ENCODE measurements at regions not wholly inside any gene's neighbourhood (a gene's known extent, or its start where the extent isn't known, plus 50 kb on each side); places are given as distances from the start of the nearest gene placed in this dataset.

GRCh38 chr18:46297621-46298020, 193.4 kb downstream of the HAUS1 start:
- peaks cover 5% of the 10 kb centered on the region; the same call in 1 of the 2 replicates for H3K27me3 ChIP-seq (ENCODE audit: control insufficient read depth, low read length)
- H3K4me3 ChIP-seq (ENCODE audit: low read length) = no peak overlapping the region
- no peaks in the 10 kb centered on the region for H3K9me2 ChIP-seq (replicated peaks; ENCODE audit: control insufficient read depth, low read length)
- H3K79me2 ChIP-seq (ENCODE audit: control insufficient read depth, low read length) = no peaks in the 10 kb centered on the region
- no peak for TF ChIP-seq CTCF (IDR thresholded peaks at IDR 0.05; ENCODE audit: low read depth, low read length, poor library complexity, severe bottlenecking)
- no peak for TF ChIP-seq EZH2phosphoT487 (IDR thresholded peaks at IDR 0.05; ENCODE audit: borderline replicate concordance, low read length)
- no peaks in the 10 kb centered on the region for H4K20me1 ChIP-seq (ENCODE audit: control insufficient read depth, insufficient read depth, low read depth, low read length)
- H3K9me3 ChIP-seq (ENCODE audit: control insufficient read depth, insufficient read depth, low read length) = no peaks in the 10 kb centered on the region
- H3K4me2 ChIP-seq (ENCODE audit: low read length) = no peak overlapping the region
- H3K36me3 ChIP-seq (ENCODE audit: control insufficient read depth, low read length) = no peaks in the 10 kb centered on the region
- no peaks in the 10 kb centered on the region for H3K4me1 ChIP-seq (ENCODE audit: control insufficient read depth, low read length)
- no peaks in the 10 kb centered on the region for H3F3A ChIP-seq (ENCODE audit: control insufficient read depth, insufficient read depth)
- H3K27ac ChIP-seq (ENCODE audit: low read depth, low read length) = no peak overlapping the region

GRCh38 chr18:46298511-46298910, 194.3 kb downstream of the HAUS1 start:
- H3K4me3 ChIP-seq (ENCODE audit: low read length) = no peak overlapping the region
- no peaks in the 10 kb centered on the region for H3K36me3 ChIP-seq (ENCODE audit: control insufficient read depth, low read length)
- no peak overlapping the region for H3K27ac ChIP-seq (ENCODE audit: low read depth, low read length)
- H3K27me3 ChIP-seq (ENCODE audit: control insufficient read depth, low read length) = peaks cover 8% of the 10 kb centered on the region; the same call in 1 of the 2 replicates
- H3K9me3 ChIP-seq (ENCODE audit: control insufficient read depth, insufficient read depth, low read length) = no peaks in the 10 kb centered on the region
- H3K9me2 ChIP-seq (replicated peaks; ENCODE audit: control insufficient read depth, low read length) = no peaks in the 10 kb centered on the region
- H3F3A ChIP-seq (ENCODE audit: control insufficient read depth, insufficient read depth) = no peaks in the 10 kb centered on the region
- H3K79me2 ChIP-seq (ENCODE audit: control insufficient read depth, low read length) = no peaks in the 10 kb centered on the region
- H3K4me2 ChIP-seq (ENCODE audit: low read length) = no peak overlapping the region
- no peaks in the 10 kb centered on the region for H4K20me1 ChIP-seq (ENCODE audit: control insufficient read depth, insufficient read depth, low read depth, low read length)
- TF ChIP-seq EZH2phosphoT487 (IDR thresholded peaks at IDR 0.05; ENCODE audit: borderline replicate concordance, low read length) = no peak
- no peak for TF ChIP-seq CTCF (IDR thresholded peaks at IDR 0.05; ENCODE audit: low read depth, low read length, poor library complexity, severe bottlenecking)
- no peaks in the 10 kb centered on the region for H3K4me1 ChIP-seq (ENCODE audit: control insufficient read depth, low read length)

GRCh38 chr18:46299465-46300008, 195.4 kb downstream of the HAUS1 start:
- no peak overlapping the region for H3K4me2 ChIP-seq (ENCODE audit: low read length)
- no peak overlapping the region for H3K27ac ChIP-seq (ENCODE audit: low read depth, low read length)
- no peaks in the 10 kb centered on the region for H3K4me1 ChIP-seq (ENCODE audit: control insufficient read depth, low read length)
- H3K79me2 ChIP-seq (ENCODE audit: control insufficient read depth, low read length) = no peaks in the 10 kb centered on the region
- H3K9me2 ChIP-seq (replicated peaks; ENCODE audit: control insufficient read depth, low read length) = no peaks in the 10 kb centered on the region
- H3K36me3 ChIP-seq (ENCODE audit: control insufficient read depth, low read length) = no peaks in the 10 kb centered on the region
- no peaks in the 10 kb centered on the region for H3F3A ChIP-seq (ENCODE audit: control insufficient read depth, insufficient read depth)
- no peak overlapping the region for H3K4me3 ChIP-seq (ENCODE audit: low read length)
- no peaks in the 10 kb centered on the region for H3K9me3 ChIP-seq (ENCODE audit: control insufficient read depth, insufficient read depth, low read length)
- TF ChIP-seq EZH2phosphoT487 (IDR thresholded peaks at IDR 0.05; ENCODE audit: borderline replicate concordance, low read length) (no peak), CTCF (IDR thresholded peaks at IDR 0.05; ENCODE audit: low read depth, low read length, poor library complexity, severe bottlenecking) (no peak)
- no peaks in the 10 kb centered on the region for H4K20me1 ChIP-seq (ENCODE audit: control insufficient read depth, insufficient read depth, low read depth, low read length)
- peaks cover 8% of the 10 kb centered on the region; the same call in 1 of the 2 replicates for H3K27me3 ChIP-seq (ENCODE audit: control insufficient read depth, low read length)

All from DOHH2 (cell line).